ENCODE measurements at regions not wholly inside any gene's neighbourhood (a gene's known extent, or its start where the extent isn't known, plus 50 kb on each side); places are given as distances from the start of the nearest gene placed in this dataset.

GRCh38 chr5:125974679-125975078, 448.5 kb upstream of the GRAMD2B start:
- TF ChIP-seq CTCF (conservative IDR thresholded peaks at IDR 0.05; ENCODE audit: low read depth, low read length) (no peak), EZH2 (IDR thresholded peaks at IDR 0.05; ENCODE audit: low read length, unreplicated experiment) (no peak), EZH2phosphoT487 (IDR thresholded peaks at IDR 0.05; ENCODE audit: borderline replicate concordance, low read length) (no peak)
